GM23338 (cell line): ENCODE measurements at regions not wholly inside any gene's neighbourhood (a gene's known extent, or its start where the extent isn't known, plus 50 kb on each side); places are given as distances from the start of the nearest gene placed in this dataset.

Experiments
- ATAC-seq: fragments of 200-7000 bp; cut with Tn5 transposase; 3 replicates; pipeline ENCODE4 v1.9.1; 2020
- DNase-seq: peaks from one replicate; pipeline ENCODE4 v3.0.0-alpha.2; 2015; ENCODE audit warnings: low spot score
- H2AFZ ChIP-seq: fragments of 200-600 bp; sonication (generic); 2 replicates; pipeline ENCODE4 v1.8.0; 2016; ENCODE audit warnings: antibody characterized with exemption, mild to moderate bottlenecking, moderate library complexity
- H3F3A ChIP-seq: fragments of 200-600 bp; sonication (generic); replicated peaks from 2 replicates; pipeline ENCODE4 v1.8.0; 2017; ENCODE audit warnings: antibody characterized with exemption, mixed run types, low read depth
- H3K27ac ChIP-seq: fragments of 200-600 bp; sonication (generic); 2 replicates; pipeline ENCODE4 v1.6.1; 2016; ENCODE audit warnings: low read depth
- H3K27me3 ChIP-seq: fragments of 200-600 bp; sonication (generic); 2 replicates; pipeline ENCODE4 v1.8.0; 2016; ENCODE audit warnings: mild to moderate bottlenecking, mixed run types, moderate library complexity; ENCODE audit not compliant: insufficient read depth
- H3K36me3 ChIP-seq: fragments of 200-600 bp; sonication (generic); 2 replicates; pipeline ENCODE4 v1.8.0; 2016; ENCODE audit warnings: mild to moderate bottlenecking; ENCODE audit not compliant: insufficient read depth
- H3K4me1 ChIP-seq: fragments of 200-600 bp; sonication (generic); 2 replicates; pipeline ENCODE4 v1.8.0; 2016; ENCODE audit warnings: mild to moderate bottlenecking, moderate library complexity; ENCODE audit not compliant: insufficient read depth
- H3K4me2 ChIP-seq: fragments of 200-600 bp; sonication (generic); 2 replicates; pipeline ENCODE4 v1.7.1; 2017; ENCODE audit warnings: mixed run types
- H3K4me3 ChIP-seq: fragments of 200-600 bp; sonication (generic); 2 replicates; pipeline ENCODE4 v1.6.1; 2016; ENCODE audit warnings: mixed run types
- H3K79me2 ChIP-seq: fragments of 200-600 bp; sonication (generic); replicated peaks from 2 replicates; pipeline ENCODE4 v1.8.0; 2017; ENCODE audit warnings: mild to moderate bottlenecking; ENCODE audit not compliant: insufficient read depth
- H3K9me2 ChIP-seq: fragments of 200-600 bp; sonication (generic); 2 replicates; pipeline ENCODE4 v1.8.0; 2017; ENCODE audit not compliant: insufficient read depth
- H4K20me1 ChIP-seq: fragments of 200-600 bp; sonication (generic); replicated peaks from 2 replicates; pipeline ENCODE4 v1.8.0; 2017; ENCODE audit warnings: mild to moderate bottlenecking; ENCODE audit not compliant: insufficient read depth
- H3K27ac Mint-ChIP-seq: 2 replicates; pipeline ENCODE4 v1.8.0; 2020; ENCODE audit warnings: inconsistent platforms, mild to moderate bottlenecking, moderate library complexity, mixed read lengths
- H3K27me3 Mint-ChIP-seq: 3 replicates; pipeline ENCODE4 v1.8.0; 2022; ENCODE audit warnings: low read depth, mild to moderate bottlenecking, moderate library complexity, mixed read lengths, inconsistent platforms; ENCODE audit not compliant: insufficient read depth, poor library complexity
- H3K36me3 Mint-ChIP-seq: 3 replicates; pipeline ENCODE4 v1.8.0; 2021; ENCODE audit warnings: low read depth, mild to moderate bottlenecking, inconsistent platforms, moderate library complexity, mixed read lengths
- H3K4me1 Mint-ChIP-seq: 3 replicates; pipeline ENCODE4 v1.8.0; 2020; ENCODE audit warnings: mild to moderate bottlenecking, inconsistent platforms, mixed read lengths
- H3K4me3 Mint-ChIP-seq: 3 replicates; pipeline ENCODE4 v1.8.0; 2021; ENCODE audit warnings: moderate library complexity, mild to moderate bottlenecking, inconsistent platforms, mixed read lengths
- H3K9me3 Mint-ChIP-seq: 3 replicates; pipeline ENCODE4 v1.8.0; 2020; ENCODE audit warnings: moderate library complexity, mild to moderate bottlenecking, inconsistent platforms, mixed read lengths
- CREB1 ChIP-seq: fragments of 250-450 bp; sonication (Bioruptor Pico); IDR thresholded peaks from 2 replicates; pipeline ENCODE4 v1.5.0; 2020; ENCODE audit warnings: low read depth, mild to moderate bottlenecking, moderate library complexity
- CTCF ChIP-seq, 2 experiments: fragments of 200-600 bp in 1 of 2; sonication (generic) in 1 of 2; conservative IDR thresholded peaks; 2 replicates each; pipeline versions ENCODE4 v1.5.1 to v1.6.1; 2016 to 2017; ENCODE audit warnings: antibody characterized with exemption in 2 of 2, low read depth in 2 of 2, mild to moderate bottlenecking in 2 of 2, moderate library complexity in 1 of 2
- ETS1 ChIP-seq: IDR thresholded peaks from 2 replicates; pipeline ENCODE4 v1.6.1; 2016; ENCODE audit warnings: antibody characterized with exemption
- EZH2 ChIP-seq: fragments of 200-600 bp; sonication (generic); IDR thresholded peaks from one replicate; pipeline ENCODE4 v1.8.0; 2017; ENCODE audit warnings: antibody characterized with exemption, mild to moderate bottlenecking, low read depth; ENCODE audit not compliant: unreplicated experiment
- POLR2AphosphoS5 ChIP-seq: IDR thresholded peaks from 2 replicates; pipeline ENCODE4 v1.6.1; 2016; ENCODE audit warnings: antibody characterized with exemption, low read depth
- ZNF462 ChIP-seq: fragments of 250-450 bp; sonication (Bioruptor Pico); IDR thresholded peaks from 2 replicates; pipeline ENCODE4 v1.5.0; 2020; ENCODE audit warnings: mild to moderate bottlenecking, moderate library complexity

GRCh38 chr3:110816008-110816407 is 255.6 kb upstream of the NECTIN3 start (continued):
- TF ChIP-seq CTCF (conservative IDR thresholded peaks at IDR 0.05; ENCODE audit: low read depth in 2 of 2), result no peak
- TF ChIP-seq ETS1, result no peak
- no peak for TF ChIP-seq EZH2

GRCh38 chr3:110821586-110821985 is 250.0 kb upstream of the NECTIN3 start:
- Histone ChIP-seq H3K4me2 (no peak overlapping the region), H3K4me3 (no peak overlapping the region), H3K79me2 (no peaks in the 10 kb centered on the region), H3K27ac (no peak overlapping the region), H2AFZ (no peak overlapping the region), H3K9me2 (no peaks in the 10 kb centered on the region), H3K36me3 (no peaks in the 10 kb centered on the region), H4K20me1 (no peaks in the 10 kb centered on the region), H3K4me1 (no peaks in the 10 kb centered on the region), H3K27me3 (no peaks in the 10 kb centered on the region), H3F3A (no peaks in the 10 kb centered on the region)
- no peak overlapping the region for H3K27ac Mint-ChIP-seq
- H3K4me3 Mint-ChIP-seq, result no peak overlapping the region
- H3K36me3 Mint-ChIP-seq, result peaks cover 4% of the 10 kb centered on the region; the same call in 1 of the 3 replicates
- TF ChIP-seq CREB1 (CRISPR knock-in tag) (no peak), POLR2AphosphoS5 (no peak), ETS1 (no peak), CTCF (conservative IDR thresholded peaks at IDR 0.05; ENCODE audit: low read depth in 2 of 2) (no peak), ZNF462 (no peak)
- H3K27me3 Mint-ChIP-seq, result no peaks in the 10 kb centered on the region
- peaks cover 2% of the 10 kb centered on the region; the same call in 1 of the 3 replicates for H3K9me3 Mint-ChIP-seq
- no peaks in the 10 kb centered on the region for H3K4me1 Mint-ChIP-seq
- ATAC-seq (no peak), DNase-seq (no peak)
